HG03378 (cell line): ENCODE measurements at regions not wholly inside any gene's neighbourhood (a gene's known extent, or its start where the extent isn't known, plus 50 kb on each side); places are given as distances from the start of the nearest gene placed in this dataset.
"Not testable (repeated sequence)": the region's sequence is repeated elsewhere in the genome, so short reads cannot be mapped to it uniquely, and the experiment has no call there.

Experiments used
- ATAC-seq: cut with Tn5 transposase; IDR thresholded peaks from one replicate; pipeline ENCODE4 v1.9.1; 2021; ENCODE audit warnings: mild to moderate bottlenecking, moderate library complexity; ENCODE audit not compliant: unreplicated experiment

DNA sequence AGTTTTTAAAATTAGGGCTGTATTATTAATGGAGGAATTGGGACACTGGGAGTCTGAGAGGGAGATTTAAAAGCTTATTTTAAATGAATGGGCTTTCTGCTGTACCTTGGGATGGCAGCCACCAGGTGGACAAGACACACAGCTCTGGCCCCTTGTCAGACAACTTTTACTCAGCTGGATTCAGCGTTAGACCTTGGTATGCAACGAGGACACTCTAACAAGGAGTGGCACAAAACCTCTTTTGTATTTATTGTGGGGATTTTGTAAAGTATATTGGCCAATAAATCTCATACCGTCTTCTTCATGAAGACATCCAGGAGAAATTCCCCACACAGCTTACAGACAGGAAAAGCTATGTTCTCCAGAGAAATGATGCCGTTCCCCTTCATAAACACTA lies 105.7 kb downstream of the LCA5 start:
- no peak for ATAC-seq

DNA sequence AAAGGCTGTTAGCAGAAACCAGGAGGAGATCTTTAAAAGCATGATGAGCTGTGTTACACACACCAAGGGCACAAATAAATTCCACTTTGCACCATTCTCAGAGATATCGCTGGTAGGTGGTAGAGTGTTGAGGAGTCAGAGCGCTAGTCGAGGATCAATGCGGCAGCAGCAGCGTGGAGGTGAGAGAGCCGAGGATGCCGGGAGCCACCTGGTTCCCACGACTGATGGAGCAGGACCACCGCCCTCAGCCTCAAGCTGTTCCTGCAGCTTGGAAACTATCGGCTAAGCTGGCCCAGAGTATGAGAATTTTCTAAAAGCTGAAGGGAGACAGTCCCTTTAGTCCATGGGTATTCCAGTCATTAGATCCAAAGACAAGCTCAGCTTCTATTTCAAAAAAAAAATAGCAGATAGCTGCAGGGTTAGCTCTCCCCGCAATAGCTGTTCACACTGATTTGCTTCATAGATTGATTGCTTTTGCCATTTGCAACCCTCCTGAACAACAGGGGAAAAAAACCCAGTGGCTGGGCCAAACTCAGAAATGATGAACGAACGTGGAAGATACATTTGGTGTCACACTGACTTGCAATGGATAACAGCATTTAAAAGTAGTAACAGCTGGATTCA lies 106.2 kb downstream of the LCA5 start:
- no peak for ATAC-seq

DNA sequence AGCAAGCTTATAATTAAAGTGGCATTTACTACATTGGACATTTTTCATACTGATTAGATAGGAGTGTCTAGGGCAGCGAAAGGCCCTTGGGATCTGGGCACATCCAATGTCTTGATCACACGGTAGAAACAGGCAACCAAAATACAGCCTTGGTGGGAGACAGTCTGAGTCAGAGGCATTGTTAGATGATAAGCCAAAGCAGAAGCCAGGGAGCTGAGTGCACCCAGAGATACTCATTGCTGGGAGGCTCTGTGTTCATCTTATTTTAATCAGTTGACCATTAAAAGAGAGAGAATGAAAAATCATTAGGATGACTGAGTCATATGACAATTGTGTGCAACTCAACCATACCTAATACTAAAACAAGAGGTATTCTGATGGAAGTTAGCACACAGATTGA lies 109.5 kb downstream of the LCA5 start:
- no peak for ATAC-seq

DNA sequence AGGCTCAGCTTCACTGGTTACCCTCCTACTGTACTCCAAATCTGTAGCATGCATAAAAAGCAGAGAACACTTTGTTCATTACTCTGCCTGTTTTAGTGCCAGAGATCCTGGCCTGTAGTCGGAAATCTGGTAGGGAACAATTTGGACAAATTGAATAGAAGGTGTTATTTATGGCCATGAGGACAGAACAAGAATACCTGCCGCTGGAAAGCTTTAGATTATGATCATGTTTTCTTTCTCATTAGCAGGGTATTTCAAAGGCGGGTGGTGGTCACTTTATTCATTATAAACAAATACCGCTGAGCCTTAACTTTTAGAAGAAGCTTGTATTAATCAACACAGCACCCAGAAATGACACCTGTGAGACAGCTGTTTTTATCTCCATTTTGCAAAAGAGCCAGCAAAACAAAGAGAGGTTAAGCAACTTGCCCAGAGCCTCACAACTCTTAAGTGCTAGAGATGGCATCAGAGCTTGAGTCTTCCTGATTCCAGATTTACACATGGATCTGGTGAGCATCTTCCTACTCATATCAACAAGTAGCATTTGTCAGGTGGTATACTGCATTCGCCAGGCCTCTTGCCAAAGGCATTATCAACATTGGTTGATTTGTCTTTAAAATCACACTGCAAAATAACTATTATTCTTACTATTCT lies 110.5 kb downstream of the LCA5 start:
- no peak for ATAC-seq

DNA sequence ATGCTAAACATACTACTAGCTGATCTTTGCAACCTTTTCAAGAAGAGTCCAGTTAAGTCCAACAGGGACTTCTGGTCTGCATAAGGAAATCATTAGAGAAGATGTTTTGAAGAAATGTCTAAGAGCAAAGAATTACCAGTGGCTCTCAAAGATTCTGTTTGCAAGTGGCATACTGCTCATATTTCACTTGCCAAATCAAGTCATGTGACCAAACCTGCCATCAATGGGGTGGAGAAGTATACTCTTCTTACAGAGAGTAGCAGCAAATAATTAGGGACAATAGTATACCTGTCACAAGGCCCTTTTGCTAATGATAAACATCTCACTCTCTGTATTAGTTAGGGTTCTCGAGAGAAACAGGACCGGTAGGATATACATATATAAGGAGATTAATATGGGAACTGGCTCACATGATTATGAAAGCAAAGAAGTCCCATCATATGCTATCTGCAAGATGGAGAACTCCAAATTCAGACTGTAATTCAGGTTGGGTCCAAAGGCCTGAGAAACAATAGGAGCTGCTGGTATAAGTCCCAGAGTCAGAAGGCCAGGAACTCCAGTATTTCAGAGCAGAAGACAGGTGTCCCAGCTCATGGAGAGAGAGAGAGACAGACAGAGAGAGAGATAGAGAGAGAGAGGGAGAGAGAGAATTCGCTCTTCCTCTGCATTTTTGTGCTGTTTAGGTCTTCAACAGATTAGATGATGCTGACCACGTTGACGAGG lies 111.5 kb downstream of the LCA5 start:
- no peak for ATAC-seq

- ATAC-seq: no peak
Measured at GRCh38 chr6:79423216-79423615, 114.0 kb downstream of the LCA5 start.

GRCh38 chr6:79422666-79423065 lies 114.6 kb downstream of the LCA5 start:
- ATAC-seq: no peak

DNA sequence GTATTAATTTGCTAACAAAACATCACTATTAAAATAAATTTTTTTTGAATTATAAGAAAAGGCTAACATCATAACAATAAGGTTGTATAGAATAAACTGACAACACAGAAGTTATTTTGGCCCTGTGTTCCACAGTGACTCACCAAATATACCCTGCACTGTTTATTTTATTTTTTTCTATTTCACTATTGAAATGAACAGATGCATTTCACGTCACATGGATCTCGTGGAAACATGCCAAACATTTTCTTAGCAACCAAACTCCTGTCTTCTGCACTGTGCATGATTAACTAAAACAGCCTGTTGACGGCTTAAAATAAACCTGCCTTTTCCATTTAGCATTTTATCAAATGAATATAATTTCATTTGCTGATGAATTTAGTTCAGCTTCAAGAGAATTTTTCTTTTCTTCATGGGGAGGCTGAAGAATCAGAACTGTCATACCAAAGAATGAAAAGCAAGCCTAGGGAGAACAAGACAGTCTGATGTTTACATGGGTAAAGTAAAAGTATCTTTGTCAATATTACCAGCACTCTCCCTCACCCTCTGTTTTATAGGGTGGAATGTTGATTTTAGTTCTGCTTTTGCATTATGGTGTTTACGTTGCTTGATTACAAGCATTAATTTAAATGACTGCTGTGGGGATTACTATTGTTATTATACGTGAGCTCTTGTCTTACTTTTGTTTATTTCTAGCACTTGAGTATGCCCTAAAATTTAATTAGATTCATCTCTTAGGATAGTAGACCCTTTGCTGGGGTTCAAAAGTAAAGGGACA lies 115.3 kb downstream of the LCA5 start:
- ATAC-seq: peak; percentile 87

DNA sequence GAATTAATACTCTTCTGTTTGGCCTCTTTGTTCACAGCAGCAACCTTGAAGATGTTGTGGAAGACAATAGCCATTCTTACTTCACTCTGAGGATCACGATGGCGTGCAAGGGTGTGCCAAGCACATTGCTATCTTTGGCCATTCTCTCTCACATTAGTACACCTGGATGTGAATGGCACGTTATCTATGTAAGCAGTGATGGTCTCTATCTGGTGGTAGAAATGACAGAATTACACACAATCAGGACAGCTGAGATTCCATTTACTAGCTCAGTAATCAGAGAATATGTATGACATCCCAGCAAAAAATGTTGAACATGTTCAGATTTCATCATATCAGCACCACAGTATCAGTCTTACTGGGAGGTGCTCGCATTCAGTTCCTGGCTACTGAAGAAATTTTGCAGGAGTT lies 116.2 kb downstream of the LCA5 start:
- no peak for ATAC-seq

GRCh38 chr6:79420054-79420453 lies 117.2 kb downstream of the LCA5 start:
- no peak for ATAC-seq

DNA sequence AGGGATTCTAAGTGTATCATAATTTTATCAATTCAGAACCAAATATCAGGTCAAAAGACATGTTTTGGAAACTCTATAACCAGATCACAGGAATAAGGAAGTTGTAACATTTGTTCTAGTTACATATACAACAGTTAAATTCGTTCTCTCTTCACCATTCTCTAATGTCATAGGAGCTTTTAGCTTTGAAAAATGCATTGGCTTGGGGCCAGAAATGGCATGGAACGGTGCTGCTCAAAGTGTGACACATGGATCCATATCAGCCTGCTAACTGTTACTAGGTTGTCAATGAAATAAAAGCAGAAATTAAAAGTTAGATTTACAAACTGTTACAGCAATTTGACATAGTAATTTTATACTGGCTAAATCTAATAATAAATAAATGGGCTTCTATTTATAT lies 120.3 kb downstream of the LCA5 start:
- ATAC-seq: no peak

DNA sequence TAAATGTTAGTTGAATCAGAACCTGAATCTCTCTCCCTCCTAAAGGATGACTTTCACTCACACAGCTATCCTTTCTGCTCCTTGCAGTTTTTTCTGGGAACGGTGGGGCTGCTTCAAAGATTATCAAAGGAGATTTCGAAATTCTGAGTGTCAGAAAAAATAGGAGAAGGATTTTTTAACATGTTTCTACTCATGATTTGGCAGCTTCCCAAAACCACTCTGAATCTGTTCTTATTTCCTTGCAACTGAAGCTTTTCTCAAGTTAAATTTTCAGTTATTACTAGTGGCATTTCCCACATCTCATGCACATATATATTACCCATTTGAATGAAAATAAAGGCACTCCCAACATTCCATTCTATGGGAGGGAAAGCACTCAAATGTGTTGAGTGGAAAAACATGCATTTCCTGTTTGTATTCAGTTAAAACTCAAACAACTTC lies 123.6 kb downstream of the LCA5 start:
- no peak for ATAC-seq

- ATAC-seq: no peak
Measured at GRCh38 chr6:79410806-79411205, 126.4 kb downstream of the LCA5 start.

DNA sequence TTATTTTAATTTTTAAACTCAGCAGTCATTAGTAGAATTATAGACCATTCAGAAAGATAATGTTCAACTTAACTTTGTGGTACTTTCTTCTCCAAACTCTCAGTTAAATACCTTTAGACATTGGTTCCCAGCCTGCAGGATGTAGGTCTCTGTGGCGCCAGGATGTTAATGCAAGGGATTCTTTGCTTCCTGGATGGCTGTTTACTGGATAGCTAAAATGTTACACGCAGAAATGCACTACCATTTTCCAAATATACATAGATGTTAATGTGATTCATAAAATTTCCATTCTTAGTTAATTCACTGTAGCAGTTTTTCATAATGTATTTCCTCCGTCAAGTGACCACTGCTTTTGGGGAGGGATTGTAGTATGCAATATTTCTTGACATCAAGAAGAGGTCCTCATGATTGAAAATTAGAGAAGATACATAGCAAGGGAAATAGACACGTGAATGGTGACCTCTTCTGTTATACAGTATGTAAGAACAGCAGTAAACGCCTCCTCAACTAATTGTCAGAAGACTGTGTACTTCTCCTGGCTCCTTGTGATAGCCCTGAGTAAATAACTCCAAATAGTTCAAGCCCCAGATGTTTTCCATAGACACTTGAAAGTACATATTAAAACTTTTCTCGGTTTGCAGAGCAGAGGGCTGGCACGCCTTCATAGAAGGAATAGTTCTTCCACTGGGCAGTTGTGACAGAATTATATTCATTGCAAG lies 128.8 kb downstream of the LCA5 start:
- no peak for ATAC-seq

- no peak for ATAC-seq
Measured at GRCh38 chr6:79404677-79405076, 132.6 kb downstream of the LCA5 start.

- no peak for ATAC-seq
Measured at GRCh38 chr6:79404261-79404660, 133.0 kb downstream of the LCA5 start.

GRCh38 chr6:79403563-79403962 lies 133.7 kb downstream of the LCA5 start:
- no peak for ATAC-seq

DNA sequence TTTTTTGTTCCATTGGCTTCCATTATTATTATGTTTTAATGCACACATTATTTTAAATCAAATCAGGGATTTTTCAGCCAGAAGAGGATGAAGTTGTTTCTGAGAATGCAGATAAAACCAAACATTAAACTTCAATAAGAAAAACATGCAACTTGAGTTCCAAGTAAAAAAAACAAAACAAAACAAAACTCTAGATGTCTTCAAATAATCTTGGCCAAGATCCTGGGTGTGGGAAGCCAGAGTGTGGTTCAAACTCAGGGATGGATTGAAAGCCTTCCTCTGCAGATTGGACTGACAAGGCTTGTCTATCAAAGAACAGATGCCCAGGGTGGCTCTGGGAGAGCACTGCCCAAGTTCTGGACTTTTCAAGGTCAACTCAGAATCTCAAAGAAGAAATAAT lies 134.1 kb downstream of the LCA5 start:
- no peak for ATAC-seq

DNA sequence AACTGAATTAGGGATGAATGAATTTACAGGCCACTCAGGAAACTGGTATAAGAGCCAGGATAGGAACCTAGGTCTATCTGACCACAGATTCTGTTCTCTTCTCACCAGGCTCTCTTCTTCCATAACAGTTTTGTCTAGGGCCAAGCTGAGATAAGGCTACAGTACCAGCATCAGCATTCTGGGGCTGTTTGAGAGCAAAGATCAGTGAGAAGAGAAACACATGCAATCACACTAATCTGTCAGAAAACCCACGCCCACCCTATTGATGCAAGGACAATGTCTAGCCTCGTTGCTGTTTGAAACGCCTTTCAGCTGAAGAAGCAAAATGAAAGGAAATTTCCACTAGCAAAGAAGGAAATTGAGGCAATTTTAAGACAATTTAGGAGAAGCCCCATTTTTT lies 137.7 kb downstream of the LCA5 start:
- no peak for ATAC-seq

- ATAC-seq: not testable (repeated sequence)
Measured at GRCh38 chr6:79398617-79399016, 138.6 kb downstream of the LCA5 start.

DNA sequence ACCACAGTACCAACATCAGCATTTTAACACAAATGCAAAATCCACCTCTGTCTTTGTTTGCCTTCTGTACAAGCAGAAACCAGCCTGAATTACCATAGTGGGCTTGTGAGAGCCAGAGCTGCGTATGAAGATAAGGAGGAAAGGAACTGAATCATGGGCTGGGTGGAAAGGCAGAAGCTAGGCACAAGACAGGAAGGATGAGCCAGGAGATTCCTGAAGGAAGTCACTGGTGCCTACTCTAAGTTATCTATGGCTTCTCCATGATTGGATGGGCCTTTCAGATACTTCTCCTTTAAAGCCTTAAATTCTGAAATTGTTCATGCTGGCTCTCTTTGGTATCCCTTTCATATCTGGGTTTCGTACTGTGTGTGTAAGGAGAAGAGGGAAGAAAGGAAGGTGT lies 140.6 kb downstream of the LCA5 start:
- ATAC-seq: no peak
